ENCODE measurements at regions not wholly inside any gene's neighbourhood (a gene's known extent, or its start where the extent isn't known, plus 50 kb on each side); places are given as distances from the start of the nearest gene placed in this dataset.

DNA sequence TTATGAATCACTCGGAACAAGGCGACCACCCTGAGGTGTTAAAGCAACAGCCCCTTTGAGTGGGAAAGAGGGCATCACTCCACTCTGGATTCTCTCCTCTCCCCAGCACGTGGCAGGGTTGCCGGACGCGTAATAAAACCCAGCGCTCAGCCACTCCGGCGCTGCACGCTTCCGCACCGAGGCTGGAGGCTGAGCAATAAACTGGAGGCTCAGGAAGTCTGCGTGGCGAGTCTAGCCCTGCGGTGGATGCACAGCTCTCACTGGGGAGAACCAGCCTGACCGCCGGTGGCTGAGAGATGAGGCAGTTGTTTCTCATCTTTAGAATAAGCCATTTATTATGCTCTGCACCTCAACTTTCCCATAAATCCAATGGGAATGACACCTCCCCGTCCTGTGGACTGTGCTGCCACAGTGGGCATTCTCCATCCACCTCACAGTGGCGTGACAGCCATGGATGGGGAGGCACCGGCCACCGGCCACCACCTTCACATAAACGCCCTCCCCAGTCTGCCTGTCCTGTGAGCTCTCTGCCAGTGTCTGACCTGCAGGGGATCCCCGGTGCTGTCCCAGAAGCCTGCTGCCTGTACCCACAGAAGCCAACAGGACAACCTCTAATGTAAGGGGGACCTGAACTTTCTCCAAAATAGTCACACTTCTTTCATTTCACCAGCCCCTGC is 64.2 kb upstream of the GGTLC1 start:
- Histone ChIP-seq H3K4me1 (peaks cover 0 to 12% (median 0%) of the 10 kb centered on the region in 4 donors), H3K9me3 (no peaks in the 10 kb centered on the region), H3K27me3 (no peaks in the 10 kb centered on the region), H3K36me3 (no peaks in the 10 kb centered on the region), H3K27ac (no peak overlapping the region), H3K4me3 (no peak overlapping the region)
- ATAC-seq (ENCODE audit: low FRiP score in 2 of 2), result peak in 1 of 2 donors; percentile 6
- peak in 1 of 2 donors; percentile 52 for DNase-seq
- TF ChIP-seq POLR2AphosphoS5 (IDR thresholded peaks at IDR 0.05), result no peak
- no peak for TF ChIP-seq POLR2A (IDR thresholded peaks at IDR 0.05)
- TF ChIP-seq, protein P1, sequence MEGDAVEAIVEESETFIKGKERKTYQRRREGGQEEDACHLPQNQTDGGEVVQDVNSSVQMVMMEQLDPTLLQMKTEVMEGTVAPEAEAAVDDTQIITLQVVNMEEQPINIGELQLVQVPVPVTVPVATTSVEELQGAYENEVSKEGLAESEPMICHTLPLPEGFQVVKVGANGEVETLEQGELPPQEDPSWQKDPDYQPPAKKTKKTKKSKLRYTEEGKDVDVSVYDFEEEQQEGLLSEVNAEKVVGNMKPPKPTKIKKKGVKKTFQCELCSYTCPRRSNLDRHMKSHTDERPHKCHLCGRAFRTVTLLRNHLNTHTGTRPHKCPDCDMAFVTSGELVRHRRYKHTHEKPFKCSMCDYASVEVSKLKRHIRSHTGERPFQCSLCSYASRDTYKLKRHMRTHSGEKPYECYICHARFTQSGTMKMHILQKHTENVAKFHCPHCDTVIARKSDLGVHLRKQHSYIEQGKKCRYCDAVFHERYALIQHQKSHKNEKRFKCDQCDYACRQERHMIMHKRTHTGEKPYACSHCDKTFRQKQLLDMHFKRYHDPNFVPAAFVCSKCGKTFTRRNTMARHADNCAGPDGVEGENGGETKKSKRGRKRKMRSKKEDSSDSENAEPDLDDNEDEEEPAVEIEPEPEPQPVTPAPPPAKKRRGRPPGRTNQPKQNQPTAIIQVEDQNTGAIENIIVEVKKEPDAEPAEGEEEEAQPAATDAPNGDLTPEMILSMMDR (IDR thresholded peaks at IDR 0.05), result no peak
- no peak for TF ChIP-seq EP300 (IDR thresholded peaks at IDR 0.05)
- 94 to 96% methylated on average over 11 to 23 of the region's 23 CpGs for WGBS, 2 donors

DNA sequence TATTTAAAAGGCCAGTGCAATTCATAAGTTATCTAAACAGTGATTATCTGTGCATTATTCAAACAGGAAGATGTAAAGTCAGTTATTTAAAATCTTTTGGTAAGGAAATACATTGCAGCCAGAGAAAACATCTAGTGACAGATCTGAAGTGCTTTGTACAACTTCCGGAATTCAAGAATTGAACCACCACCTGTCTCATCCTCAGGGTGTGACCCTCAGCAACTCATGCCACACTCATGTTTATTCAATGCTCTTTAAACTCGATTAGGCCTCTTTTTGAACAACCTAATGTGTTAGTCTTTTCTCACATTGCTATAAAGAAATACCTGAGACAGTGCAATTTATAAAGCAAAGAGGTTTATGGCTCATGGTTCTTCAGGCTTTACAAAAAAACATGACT is 62.6 kb upstream of the GGTLC1 start:
- no peak overlapping the region for H3K4me3 ChIP-seq
- 43 to 53% methylated on average over 2 of the region's 2 CpGs for WGBS, 2 donors
- no peak for ATAC-seq (ENCODE audit: low FRiP score in 2 of 2)

DNA sequence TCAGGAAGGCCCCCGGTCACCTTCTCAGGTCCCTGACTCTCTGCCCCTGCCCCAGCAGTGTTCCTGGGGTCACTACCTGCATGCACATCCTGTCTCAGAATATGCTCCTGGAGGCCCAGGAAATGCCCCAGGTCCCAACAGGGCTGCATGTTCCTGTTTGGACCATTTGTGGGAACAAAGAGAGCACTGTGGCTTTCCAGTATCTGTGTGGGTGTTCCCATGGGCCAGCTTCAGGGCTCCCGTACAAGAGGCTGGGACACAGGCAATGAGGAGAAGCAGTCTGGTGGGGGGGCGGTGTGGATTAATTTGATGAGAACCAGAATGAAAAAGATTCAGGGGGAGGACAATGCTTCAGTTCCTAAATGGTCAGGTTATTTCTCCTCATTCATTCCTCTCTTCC is 61.5 kb upstream of the GGTLC1 start:
- Histone ChIP-seq H3K9me3 (no peaks in the 10 kb centered on the region), H3K36me3 (no peaks in the 10 kb centered on the region), H3K27ac (no peak overlapping the region), H3K4me1 (peaks cover 0 to 12% (median 0%) of the 10 kb centered on the region in 4 donors), H3K4me3 (no peak overlapping the region), H3K27me3 (no peaks in the 10 kb centered on the region)
- no peak for DNase-seq
- ATAC-seq (ENCODE audit: low FRiP score in 2 of 2), result no peak
- TF ChIP-seq, protein P1 (IDR thresholded peaks at IDR 0.05), result no peak
- TF ChIP-seq EP300 (IDR thresholded peaks at IDR 0.05) (no peak), POLR2A (IDR thresholded peaks at IDR 0.05) (no peak), POLR2AphosphoS5 (IDR thresholded peaks at IDR 0.05) (no peak)
- WGBS, 2 donors, result 84 to 85% methylated on average over 2 to 3 of the region's 3 CpGs

More for the DNA sequence above, 62.6 kb upstream of the GGTLC1 start:
- no peaks in the 10 kb centered on the region for H3K36me3 ChIP-seq
- TF ChIP-seq POLR2A (IDR thresholded peaks at IDR 0.05) (no peak), EP300 (IDR thresholded peaks at IDR 0.05) (no peak), POLR2AphosphoS5 (IDR thresholded peaks at IDR 0.05) (no peak)
- TF ChIP-seq, protein P1 (IDR thresholded peaks at IDR 0.05), result no peak
- no peaks in the 10 kb centered on the region for H3K9me3 ChIP-seq
- DNase-seq, result no peak
- H3K4me1 ChIP-seq, result peaks cover 0 to 12% (median 0%) of the 10 kb centered on the region in 4 donors
- H3K27ac ChIP-seq, result no peak overlapping the region
- no peaks in the 10 kb centered on the region for H3K27me3 ChIP-seq

DNA sequence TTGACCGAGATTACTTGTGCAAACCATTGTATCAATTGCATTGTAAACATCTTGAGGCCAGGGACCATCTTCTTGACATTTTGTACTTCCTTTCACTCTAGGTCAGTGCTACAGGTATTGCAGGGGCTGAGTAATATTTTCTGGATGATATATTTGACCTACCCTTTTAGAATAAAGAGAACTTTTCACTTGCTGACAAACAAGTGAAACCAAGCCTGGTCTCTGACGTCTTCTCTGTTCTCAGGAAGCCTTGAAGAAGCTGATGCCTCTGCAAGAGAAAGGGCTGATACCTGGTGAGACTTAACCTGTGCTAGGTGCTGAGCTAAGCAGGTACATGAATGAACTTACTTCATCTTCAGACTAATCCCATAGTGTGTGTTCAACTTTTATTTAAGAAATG is 60.5 kb upstream of the GGTLC1 start:
- no peak overlapping the region for H3K27ac ChIP-seq
- TF ChIP-seq POLR2A (IDR thresholded peaks at IDR 0.05), result no peak
- no peak for TF ChIP-seq EP300 (IDR thresholded peaks at IDR 0.05)
- TF ChIP-seq POLR2AphosphoS5 (IDR thresholded peaks at IDR 0.05), result no peak
- TF ChIP-seq, protein P1 (IDR thresholded peaks at IDR 0.05), result no peak
- no peaks in the 10 kb centered on the region for H3K36me3 ChIP-seq
- H3K27me3 ChIP-seq, result no peaks in the 10 kb centered on the region
- ATAC-seq (ENCODE audit: low FRiP score in 2 of 2) (no peak), DNase-seq (no peak)
- H3K4me1 ChIP-seq, result peaks cover 0 to 12% (median 0%) of the 10 kb centered on the region in 4 donors
- 56 to 69% methylated on average over 2 of the region's 2 CpGs for WGBS, 2 donors
- no peaks in the 10 kb centered on the region for H3K9me3 ChIP-seq
- no peak overlapping the region for H3K4me3 ChIP-seq

All from upper lobe of left lung (tissue), 6 donors.